Esophagus squamous epithelium (tissue), 4 donors: ENCODE measurements at regions not wholly inside any gene's neighbourhood (a gene's known extent, or its start where the extent isn't known, plus 50 kb on each side); places are given as distances from the start of the nearest gene placed in this dataset.

Source experiments
- POLR2A ChIP-seq, 4 donors: fragments of 450-650 bp; IDR thresholded peaks; one replicate each; pipeline ENCODE4 v1.6.1; 2017; ENCODE audit warnings: antibody characterized with exemption in 4 of 4, mild to moderate bottlenecking in 4 of 4, moderate library complexity in 3 of 4
- TF ChIP-seq, protein P1 (sequence below), 6 experiments: fragments of 450-650 bp in 4 of 6; fragments of 200-600 bp in 2 of 6; sonication (generic) in 2 of 6; IDR thresholded peaks; one replicate each; pipeline ENCODE4 v1.5.1; 2016 to 2019; ENCODE audit warnings: antibody characterized with exemption in 6 of 6, mild to moderate bottlenecking in 4 of 6, moderate library complexity in 4 of 6

DNA sequence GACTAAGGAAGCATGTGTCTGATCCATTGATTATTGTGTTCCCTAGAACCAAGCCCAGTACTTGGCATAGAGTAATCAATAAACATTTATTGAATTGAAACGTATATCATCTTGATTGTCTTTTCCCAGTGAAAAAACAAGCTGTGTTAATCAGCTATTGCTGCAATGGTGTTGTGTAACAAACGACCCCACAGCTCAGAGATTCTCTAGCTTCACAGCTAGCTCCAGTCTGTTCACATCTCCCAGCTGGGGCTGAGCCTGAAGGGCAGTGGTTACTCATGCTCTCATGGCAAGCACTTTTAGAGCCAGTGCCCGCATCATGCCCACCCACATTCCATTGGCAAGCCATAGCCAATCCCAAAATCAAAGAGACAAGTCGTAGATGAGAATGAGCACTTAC, 237.4 kb upstream of the RAB4A start:
- TF ChIP-seq, protein P1, sequence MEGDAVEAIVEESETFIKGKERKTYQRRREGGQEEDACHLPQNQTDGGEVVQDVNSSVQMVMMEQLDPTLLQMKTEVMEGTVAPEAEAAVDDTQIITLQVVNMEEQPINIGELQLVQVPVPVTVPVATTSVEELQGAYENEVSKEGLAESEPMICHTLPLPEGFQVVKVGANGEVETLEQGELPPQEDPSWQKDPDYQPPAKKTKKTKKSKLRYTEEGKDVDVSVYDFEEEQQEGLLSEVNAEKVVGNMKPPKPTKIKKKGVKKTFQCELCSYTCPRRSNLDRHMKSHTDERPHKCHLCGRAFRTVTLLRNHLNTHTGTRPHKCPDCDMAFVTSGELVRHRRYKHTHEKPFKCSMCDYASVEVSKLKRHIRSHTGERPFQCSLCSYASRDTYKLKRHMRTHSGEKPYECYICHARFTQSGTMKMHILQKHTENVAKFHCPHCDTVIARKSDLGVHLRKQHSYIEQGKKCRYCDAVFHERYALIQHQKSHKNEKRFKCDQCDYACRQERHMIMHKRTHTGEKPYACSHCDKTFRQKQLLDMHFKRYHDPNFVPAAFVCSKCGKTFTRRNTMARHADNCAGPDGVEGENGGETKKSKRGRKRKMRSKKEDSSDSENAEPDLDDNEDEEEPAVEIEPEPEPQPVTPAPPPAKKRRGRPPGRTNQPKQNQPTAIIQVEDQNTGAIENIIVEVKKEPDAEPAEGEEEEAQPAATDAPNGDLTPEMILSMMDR (IDR thresholded peaks at IDR 0.05) = no peak
- TF ChIP-seq POLR2A (IDR thresholded peaks at IDR 0.05) = no peak
